Neural cell (in vitro differentiated cells): ENCODE measurements at regions not wholly inside any gene's neighbourhood (a gene's known extent, or its start where the extent isn't known, plus 50 kb on each side); places are given as distances from the start of the nearest gene placed in this dataset.

Experiments used
- CTCF ChIP-seq: fragments of 450-650 bp; IDR thresholded peaks from 2 replicates; pipeline ENCODE4 v1.5.1; 2014; ENCODE audit warnings: antibody characterized with exemption, mild to moderate bottlenecking, moderate library complexity; ENCODE audit not compliant: poor library complexity, severe bottlenecking
- EP300 ChIP-seq: fragments of 450-650 bp; conservative IDR thresholded peaks from 2 replicates; pipeline ENCODE4 v1.6.1; 2014; ENCODE audit warnings: antibody characterized with exemption, mild to moderate bottlenecking, moderate library complexity; ENCODE audit not compliant: poor library complexity, severe bottlenecking
- POLR2AphosphoS5 ChIP-seq: IDR thresholded peaks from 2 replicates; pipeline ENCODE4 v1.6.1; 2012
- TAF1 ChIP-seq: IDR thresholded peaks from 2 replicates; pipeline ENCODE4 v1.6.1; 2012; ENCODE audit warnings: low read depth

- TF ChIP-seq CTCF (no peak), TAF1 (no peak), EP300 (no peak), POLR2AphosphoS5 (no peak)
Observed at GRCh38 chr7:84394219-84394618, 199.6 kb upstream of the SEMA3A start.
